PC-3 (cell line): ENCODE measurements at regions not wholly inside any gene's neighbourhood (a gene's known extent, or its start where the extent isn't known, plus 50 kb on each side); places are given as distances from the start of the nearest gene placed in this dataset.

Source experiments
- ATAC-seq: fragments of 200-7000 bp; cut with Tn5 transposase; 2 replicates; pipeline ENCODE4 v1.9.1; 2020; ENCODE audit warnings: mild to moderate bottlenecking, moderate library complexity
- BruUV-seq: library from RNA; stranded (reverse); fragments of 400-500 nt; replicated peaks from 2 replicates; lab custom pipeline; 2021; lab: Mats Ljungman, UMichigan
- CTCF ChIA-PET: fragments of 300-600 bp; sonication (Branson Sonifier 250); formaldehyde crosslinking; loops from one replicate; lab custom pipeline; 2022; ENCODE audit warnings: antibody characterized with exemption; lab: Charles Lee
- POLR2A ChIA-PET: fragments of 300-600 bp; sonication (Branson Sonifier 250); formaldehyde crosslinking; loops from one replicate; lab custom pipeline; 2022; ENCODE audit warnings: antibody characterized with exemption; ENCODE audit not compliant: unreplicated experiment; lab: Charles Lee
- DNase-seq: peaks from one replicate; pipeline ENCODE4 v3.0.0-alpha.2; 2015
- H2AFZ ChIP-seq: fragments of 300-600 bp; sonication (generic); 2 replicates; pipeline ENCODE4 v1.6.0; 2016; ENCODE audit warnings: antibody characterized with exemption, low read length
- H3F3A ChIP-seq: fragments of 300-600 bp; sonication (generic); one replicate; pipeline ENCODE4 v1.6.0; 2017; ENCODE audit warnings: antibody characterized with exemption, low read length, control low read depth, mild to moderate bottlenecking; ENCODE audit not compliant: unreplicated experiment
- H3K27ac ChIP-seq: fragments of 300-600 bp; sonication (generic); 2 replicates; pipeline ENCODE4 v1.5.1; 2016; ENCODE audit warnings: mild to moderate bottlenecking, low read length
- H3K27me3 ChIP-seq: fragments of 300-600 bp; sonication (generic); 2 replicates; pipeline ENCODE4 v1.6.1; 2016; ENCODE audit warnings: low read length, mixed read lengths
- H3K36me3 ChIP-seq: fragments of 300-600 bp; sonication (generic); 2 replicates; pipeline ENCODE4 v1.6.1; 2016; ENCODE audit warnings: low read depth, mixed run types, low read length, mixed read lengths
- H3K4me1 ChIP-seq: fragments of 300-600 bp; sonication (generic); 2 replicates; pipeline ENCODE4 v1.5.1; 2016; ENCODE audit warnings: low read length; ENCODE audit not compliant: insufficient read depth
- H3K4me2 ChIP-seq: fragments of 300-600 bp; sonication (generic); 2 replicates; pipeline ENCODE4 v1.6.0; 2016; ENCODE audit warnings: low read length
- H3K4me3 ChIP-seq: fragments of 300-600 bp; sonication (generic); 2 replicates; pipeline ENCODE4 v1.5.1; 2016; ENCODE audit warnings: mild to moderate bottlenecking, low read length, mixed read lengths
- H3K79me2 ChIP-seq: fragments of 300-600 bp; sonication (generic); 2 replicates; pipeline ENCODE4 v1.6.1; 2017; ENCODE audit warnings: low read length, mixed read lengths
- H3K9ac ChIP-seq: fragments of 300-600 bp; sonication (generic); 2 replicates; pipeline ENCODE4 v1.6.0; 2016; ENCODE audit warnings: mild to moderate bottlenecking, low read length
- H3K9me2 ChIP-seq: fragments of 300-600 bp; sonication (generic); replicated peaks from 2 replicates; pipeline ENCODE4 v1.6.1; 2016; ENCODE audit warnings: mixed run types, low read length, mixed read lengths
- H3K9me3 ChIP-seq: fragments of 300-600 bp; sonication (generic); 2 replicates; pipeline ENCODE4 v1.6.1; 2016; ENCODE audit warnings: low read length, mixed read lengths
- H4K20me1 ChIP-seq: fragments of 300-600 bp; sonication (generic); 2 replicates; pipeline ENCODE4 v1.6.1; 2016; ENCODE audit warnings: low read length, mixed read lengths
- EZH2 ChIP-seq: fragments of 300-600 bp; sonication (generic); IDR thresholded peaks from one replicate; pipeline ENCODE4 v1.6.1; 2017; ENCODE audit warnings: antibody characterized with exemption, mild to moderate bottlenecking, low read length; ENCODE audit not compliant: unreplicated experiment
- EZH2phosphoT487 ChIP-seq: fragments of 300-600 bp; sonication (generic); IDR thresholded peaks from 2 replicates; pipeline ENCODE4 v1.6.1; 2018; ENCODE audit warnings: mild to moderate bottlenecking, antibody characterized with exemption, low read length, borderline replicate concordance
- intact Hi-C: fragments of 100-400 bp; cut with micrococcal nuclease; formaldehyde crosslinking; loops from 2 replicates; pipeline ENCODE4 v1.9.0; 2023
- TF ChIP-seq, protein P1 (sequence below): fragments of 300-600 bp; sonication (generic); conservative IDR thresholded peaks from 2 replicates; pipeline ENCODE4 v1.5.1; 2017; ENCODE audit warnings: antibody characterized with exemption, low read depth, mild to moderate bottlenecking, low read length

DNA sequence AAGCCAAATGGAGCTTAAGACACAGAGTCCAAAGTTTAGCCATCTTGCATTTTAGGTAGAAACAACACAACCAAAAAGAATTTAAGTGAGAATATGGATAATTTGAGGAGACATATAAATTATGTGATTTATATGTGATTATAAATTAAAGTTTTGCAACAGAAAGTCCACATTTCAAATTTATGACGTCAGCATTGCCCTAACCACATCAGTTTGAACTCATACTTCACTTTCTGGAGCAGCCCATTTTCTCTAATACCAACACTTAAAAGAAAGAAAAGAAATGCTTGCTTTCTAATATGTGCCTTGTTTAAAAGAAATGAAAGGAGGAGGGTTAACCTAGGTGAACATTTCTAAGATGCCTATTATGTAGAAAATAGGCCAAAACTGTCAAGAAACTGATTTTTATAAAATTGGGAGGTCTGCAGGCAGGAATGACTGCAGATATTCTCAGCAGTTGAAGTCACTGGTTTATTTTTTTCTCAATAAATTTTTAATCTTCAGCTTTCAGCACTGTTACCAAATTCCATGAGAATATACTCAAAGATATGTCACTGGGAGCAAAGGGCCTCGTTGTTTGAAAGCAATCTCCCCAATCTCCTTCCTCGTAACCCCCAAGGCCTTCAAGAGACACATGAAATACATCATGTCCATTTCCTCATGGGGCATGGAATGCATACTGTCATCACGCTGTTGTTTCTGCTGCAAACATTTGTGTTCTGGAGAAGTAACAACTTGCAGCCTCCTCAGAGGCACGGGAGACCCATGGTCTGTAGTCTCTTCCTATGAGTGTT lies 137.8 kb downstream of the SOD2 start:
- H3K9me3 ChIP-seq = no peaks in the 10 kb centered on the region
- ATAC-seq (no peak), DNase-seq (no peak)
- H3K27me3 ChIP-seq = peaks cover 34% of the 10 kb centered on the region
- no peak overlapping the region for H3K27ac ChIP-seq
- ChIA-PET CTCF (no interaction called here), POLR2A (no interaction called here)
- no peaks in the 10 kb centered on the region for H3K4me1 ChIP-seq
- H3K79me2 ChIP-seq = no peaks in the 10 kb centered on the region
- H3K4me3 ChIP-seq = no peak overlapping the region
- no peaks in the 10 kb centered on the region for H4K20me1 ChIP-seq
- intact Hi-C loops = no loop called here
- H3K36me3 ChIP-seq = no peaks in the 10 kb centered on the region
- H3K4me2 ChIP-seq = no peak overlapping the region
- H3F3A ChIP-seq = no peaks in the 10 kb centered on the region
- no peak overlapping the region for H2AFZ ChIP-seq
- H3K9me2 ChIP-seq = no peaks in the 10 kb centered on the region
- no TSS peak for BruUV-seq
- no peak overlapping the region for H3K9ac ChIP-seq
- no peak for TF ChIP-seq EZH2phosphoT487
- TF ChIP-seq, protein P1, sequence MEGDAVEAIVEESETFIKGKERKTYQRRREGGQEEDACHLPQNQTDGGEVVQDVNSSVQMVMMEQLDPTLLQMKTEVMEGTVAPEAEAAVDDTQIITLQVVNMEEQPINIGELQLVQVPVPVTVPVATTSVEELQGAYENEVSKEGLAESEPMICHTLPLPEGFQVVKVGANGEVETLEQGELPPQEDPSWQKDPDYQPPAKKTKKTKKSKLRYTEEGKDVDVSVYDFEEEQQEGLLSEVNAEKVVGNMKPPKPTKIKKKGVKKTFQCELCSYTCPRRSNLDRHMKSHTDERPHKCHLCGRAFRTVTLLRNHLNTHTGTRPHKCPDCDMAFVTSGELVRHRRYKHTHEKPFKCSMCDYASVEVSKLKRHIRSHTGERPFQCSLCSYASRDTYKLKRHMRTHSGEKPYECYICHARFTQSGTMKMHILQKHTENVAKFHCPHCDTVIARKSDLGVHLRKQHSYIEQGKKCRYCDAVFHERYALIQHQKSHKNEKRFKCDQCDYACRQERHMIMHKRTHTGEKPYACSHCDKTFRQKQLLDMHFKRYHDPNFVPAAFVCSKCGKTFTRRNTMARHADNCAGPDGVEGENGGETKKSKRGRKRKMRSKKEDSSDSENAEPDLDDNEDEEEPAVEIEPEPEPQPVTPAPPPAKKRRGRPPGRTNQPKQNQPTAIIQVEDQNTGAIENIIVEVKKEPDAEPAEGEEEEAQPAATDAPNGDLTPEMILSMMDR = no peak
- no peak for TF ChIP-seq EZH2

DNA sequence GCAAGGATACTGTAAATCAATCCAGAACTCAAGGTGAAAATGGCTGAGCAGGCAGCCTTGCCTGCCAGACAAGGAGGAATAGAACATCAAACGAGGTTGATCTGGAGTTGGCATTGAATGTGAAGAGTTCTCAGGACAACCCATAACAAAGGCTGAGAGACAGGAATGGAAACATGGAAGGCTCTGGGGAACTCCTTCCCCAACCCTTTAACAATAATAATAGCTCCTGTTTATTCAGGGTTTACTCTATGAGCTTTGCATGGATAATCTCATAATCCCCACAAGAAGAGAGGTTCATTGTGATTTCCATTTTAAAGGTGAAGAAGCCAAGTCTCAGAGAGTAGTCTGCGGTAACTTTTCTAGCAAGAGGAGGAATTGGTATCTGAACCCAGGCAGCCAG lies 151.7 kb downstream of the SOD2 start:
- BruUV-seq = no TSS peak
- no peak for TF ChIP-seq EZH2phosphoT487
- TF ChIP-seq, protein P1 = no peak
- no peak for TF ChIP-seq EZH2
- CTCF ChIA-PET = no interaction called here

DNA sequence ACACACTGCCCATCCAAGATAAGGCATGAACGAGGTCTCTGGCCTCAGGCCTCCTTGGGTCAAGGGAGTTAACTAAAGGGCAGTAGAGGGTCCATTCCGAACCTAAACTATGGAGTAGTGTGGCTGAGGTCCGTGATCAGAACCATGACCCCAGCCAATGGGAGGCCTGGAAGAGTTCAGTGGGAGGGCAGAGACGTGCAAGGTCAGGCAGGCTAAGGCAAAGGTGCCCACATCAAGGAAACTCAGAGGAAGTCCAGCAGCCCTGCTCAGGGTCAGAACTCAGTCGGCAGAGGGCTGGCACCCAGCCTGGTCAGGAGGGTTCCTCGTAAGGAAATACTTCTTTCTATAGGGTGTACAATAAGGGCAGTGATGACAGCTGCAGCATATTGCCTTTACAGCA lies 152.2 kb downstream of the SOD2 start:
- peaks cover 37% of the 10 kb centered on the region for H3K27me3 ChIP-seq

More for the DNA sequence above, 151.7 kb downstream of the SOD2 start:
- H2AFZ ChIP-seq = no peak overlapping the region
- H3K79me2 ChIP-seq = no peaks in the 10 kb centered on the region
- H3K36me3 ChIP-seq = no peaks in the 10 kb centered on the region
- H3K4me3 ChIP-seq = no peak overlapping the region
- POLR2A ChIA-PET = no interaction called here
- ATAC-seq (no peak), DNase-seq (no peak)
- peaks cover 35% of the 10 kb centered on the region for H3K27me3 ChIP-seq
- no peak overlapping the region for H3K27ac ChIP-seq
- no peaks in the 10 kb centered on the region for H3K4me1 ChIP-seq
- intact Hi-C loops = no loop called here
- no peaks in the 10 kb centered on the region for H4K20me1 ChIP-seq
- no peak overlapping the region for H3K9ac ChIP-seq
- H3K4me2 ChIP-seq = no peak overlapping the region
- no peaks in the 10 kb centered on the region for H3F3A ChIP-seq
- no peaks in the 10 kb centered on the region for H3K9me2 ChIP-seq
- no peaks in the 10 kb centered on the region for H3K9me3 ChIP-seq

More for the DNA sequence above, 152.2 kb downstream of the SOD2 start:
- ChIA-PET POLR2A (no interaction called here), CTCF (no interaction called here)
- TF ChIP-seq, protein P1 = no peak
- no peak for TF ChIP-seq EZH2
- TF ChIP-seq EZH2phosphoT487 = no peak
- Histone ChIP-seq H3K27ac (no peak overlapping the region), H3K4me2 (no peak overlapping the region), H3K9me2 (no peaks in the 10 kb centered on the region), H3K4me1 (no peaks in the 10 kb centered on the region), H3K4me3 (no peak overlapping the region), H3K9ac (no peak overlapping the region), H3K36me3 (no peaks in the 10 kb centered on the region), H4K20me1 (no peaks in the 10 kb centered on the region), H3K9me3 (no peaks in the 10 kb centered on the region), H3F3A (no peaks in the 10 kb centered on the region), H2AFZ (no peak overlapping the region), H3K79me2 (no peaks in the 10 kb centered on the region)
- BruUV-seq = no TSS peak
- intact Hi-C loops = no loop called here
- DNase-seq = no peak
- no peak for ATAC-seq
